ENCODE measurements at regions not wholly inside any gene's neighbourhood (a gene's known extent, or its start where the extent isn't known, plus 50 kb on each side); places are given as distances from the start of the nearest gene placed in this dataset.

DNA sequence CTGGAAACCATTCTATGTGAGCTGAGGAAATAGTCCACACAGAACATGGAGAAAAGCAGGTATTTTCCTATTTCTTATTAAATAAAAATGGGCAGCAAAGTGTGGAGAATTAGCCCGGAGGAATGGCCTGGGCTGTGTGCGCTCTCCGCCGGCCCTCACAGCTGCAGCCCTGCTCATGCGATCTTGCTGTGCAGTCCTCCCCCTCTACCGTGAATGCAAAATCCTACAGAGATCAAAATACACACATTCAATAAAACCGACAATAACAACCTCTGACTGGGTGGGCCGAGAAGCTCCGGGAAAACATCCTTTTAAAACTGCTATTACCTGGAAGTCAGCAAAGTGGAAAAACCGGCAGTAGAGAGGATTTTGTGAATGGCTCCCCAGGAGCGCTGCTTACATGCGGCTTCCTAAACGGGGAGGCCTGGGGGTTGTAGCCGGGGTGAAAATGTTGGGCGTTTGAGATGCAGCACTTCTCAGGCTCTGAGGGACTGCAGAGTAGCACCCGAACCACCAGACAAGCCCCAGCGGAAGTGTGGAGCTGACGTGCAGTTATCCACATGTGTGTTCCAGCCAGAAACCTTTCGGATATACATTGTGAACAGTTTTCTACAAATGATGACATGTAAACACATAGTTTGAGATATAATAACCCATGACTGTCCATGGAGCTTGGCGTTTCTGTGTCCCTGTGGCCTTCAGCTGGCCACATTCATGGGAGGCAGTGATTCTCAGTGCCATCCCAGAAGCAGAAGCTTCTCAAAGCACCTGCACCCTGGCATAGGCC is 94.2 kb upstream of the ALKAL2 start:
- no peak for TF ChIP-seq POLR2A (IDR thresholded peaks at IDR 0.05; ENCODE audit: low read depth, low read length)
- TF ChIP-seq POLR2AphosphoS5 (IDR thresholded peaks at IDR 0.05; ENCODE audit: low read depth, low read length): no peak
- no peak for TF ChIP-seq TAF1 (IDR thresholded peaks at IDR 0.05; ENCODE audit: low read depth, low read length)
- TF ChIP-seq PAX5 (IDR thresholded peaks at IDR 0.05; ENCODE audit: insufficient read depth, low read length, severe bottlenecking): no peak
- no peak for TF ChIP-seq POU2F2 (IDR thresholded peaks at IDR 0.05; ENCODE audit: low read depth, low read length)

All from GM12891 (cell line).